ENCODE measurements at regions not wholly inside any gene's neighbourhood (a gene's known extent, or its start where the extent isn't known, plus 50 kb on each side); places are given as distances from the start of the nearest gene placed in this dataset.

GRCh38 chr6:115570331-115570730 is 490.4 kb downstream of the FRK start:
- Histone ChIP-seq H3K9me2 (replicated peaks; ENCODE audit: insufficient read depth, low read length) (no peaks in the 10 kb centered on the region), H3K4me2 (ENCODE audit: low read depth, low read length) (no peak overlapping the region), H3K27me3 (replicated peaks; ENCODE audit: insufficient read depth, low read length) (no peaks in the 10 kb centered on the region), H3K9me3 (replicated peaks; ENCODE audit: insufficient read depth, low read length) (no peaks in the 10 kb centered on the region), H3K27ac (ENCODE audit: low read length) (no peak overlapping the region), H3K9ac (ENCODE audit: low read length) (no peak overlapping the region), H3K79me2 (ENCODE audit: low read length) (no peaks in the 10 kb centered on the region), H4K20me1 (ENCODE audit: insufficient read depth, low read length) (no peaks in the 10 kb centered on the region), H2AFZ (ENCODE audit: low read length) (no peak overlapping the region), H3K36me3 (replicated peaks; ENCODE audit: insufficient read depth, low read length) (no peaks in the 10 kb centered on the region), H3F3A (ENCODE audit: insufficient read depth, low read length) (no peaks in the 10 kb centered on the region), H3K4me3 (ENCODE audit: low read length) (no peak overlapping the region), H3K4me1 (ENCODE audit: low read length) (no peaks in the 10 kb centered on the region)
- no peak for TF ChIP-seq EZH2 (optimal IDR thresholded peaks at IDR 0.05; ENCODE audit: low read depth, low read length)
- no peak for TF ChIP-seq CTCF (IDR thresholded peaks at IDR 0.05; ENCODE audit: low read length)
- TF ChIP-seq EZH2phosphoT487 (IDR thresholded peaks at IDR 0.05; ENCODE audit: low read length) = no peak
- no peak for DNase-seq

- H3K27ac ChIP-seq (ENCODE audit: low read length) = no peak overlapping the region
- H3K27me3 ChIP-seq (replicated peaks; ENCODE audit: insufficient read depth, low read length) = no peaks in the 10 kb centered on the region
- no peak for DNase-seq
- H3K4me1 ChIP-seq (ENCODE audit: low read length) = no peaks in the 10 kb centered on the region
- no peaks in the 10 kb centered on the region for H3K9me2 ChIP-seq (replicated peaks; ENCODE audit: insufficient read depth, low read length)
- TF ChIP-seq CTCF (IDR thresholded peaks at IDR 0.05; ENCODE audit: low read length) (no peak), EZH2 (optimal IDR thresholded peaks at IDR 0.05; ENCODE audit: low read depth, low read length) (no peak), EZH2phosphoT487 (IDR thresholded peaks at IDR 0.05; ENCODE audit: low read length) (no peak)
- H3F3A ChIP-seq (ENCODE audit: insufficient read depth, low read length) = no peaks in the 10 kb centered on the region
- no peaks in the 10 kb centered on the region for H3K79me2 ChIP-seq (ENCODE audit: low read length)
- H3K4me2 ChIP-seq (ENCODE audit: low read depth, low read length) = no peak overlapping the region
- H4K20me1 ChIP-seq (ENCODE audit: insufficient read depth, low read length) = no peaks in the 10 kb centered on the region
- no peaks in the 10 kb centered on the region for H3K9me3 ChIP-seq (replicated peaks; ENCODE audit: insufficient read depth, low read length)
- H3K36me3 ChIP-seq (replicated peaks; ENCODE audit: insufficient read depth, low read length) = no peaks in the 10 kb centered on the region
- no peak overlapping the region for H2AFZ ChIP-seq (ENCODE audit: low read length)
- H3K4me3 ChIP-seq (ENCODE audit: low read length) = no peak overlapping the region
- H3K9ac ChIP-seq (ENCODE audit: low read length) = no peak overlapping the region
Measured at GRCh38 chr6:115554060-115554459, 506.6 kb downstream of the FRK start.

GRCh38 chr6:115551527-115551926 is 509.2 kb downstream of the FRK start:
- H3K4me2 ChIP-seq (ENCODE audit: low read depth, low read length) = no peak overlapping the region
- no peak overlapping the region for H3K9ac ChIP-seq (ENCODE audit: low read length)
- no peaks in the 10 kb centered on the region for H3K9me2 ChIP-seq (replicated peaks; ENCODE audit: insufficient read depth, low read length)
- H4K20me1 ChIP-seq (ENCODE audit: insufficient read depth, low read length) = no peaks in the 10 kb centered on the region
- H3K27ac ChIP-seq (ENCODE audit: low read length) = no peak overlapping the region
- no peak for DNase-seq
- no peaks in the 10 kb centered on the region for H3K9me3 ChIP-seq (replicated peaks; ENCODE audit: insufficient read depth, low read length)
- H3F3A ChIP-seq (ENCODE audit: insufficient read depth, low read length) = no peaks in the 10 kb centered on the region
- H3K27me3 ChIP-seq (replicated peaks; ENCODE audit: insufficient read depth, low read length) = no peaks in the 10 kb centered on the region
- H3K79me2 ChIP-seq (ENCODE audit: low read length) = no peaks in the 10 kb centered on the region
- H2AFZ ChIP-seq (ENCODE audit: low read length) = no peak overlapping the region
- no peak overlapping the region for H3K4me3 ChIP-seq (ENCODE audit: low read length)
- no peak for TF ChIP-seq EZH2phosphoT487 (IDR thresholded peaks at IDR 0.05; ENCODE audit: low read length)
- no peak for TF ChIP-seq EZH2 (optimal IDR thresholded peaks at IDR 0.05; ENCODE audit: low read depth, low read length)
- no peak for TF ChIP-seq CTCF (IDR thresholded peaks at IDR 0.05; ENCODE audit: low read length)
- no peaks in the 10 kb centered on the region for H3K36me3 ChIP-seq (replicated peaks; ENCODE audit: insufficient read depth, low read length)
- H3K4me1 ChIP-seq (ENCODE audit: low read length) = no peaks in the 10 kb centered on the region
